ENCODE measurements at regions not wholly inside any gene's neighbourhood (a gene's known extent, or its start where the extent isn't known, plus 50 kb on each side); places are given as distances from the start of the nearest gene placed in this dataset.

DNA sequence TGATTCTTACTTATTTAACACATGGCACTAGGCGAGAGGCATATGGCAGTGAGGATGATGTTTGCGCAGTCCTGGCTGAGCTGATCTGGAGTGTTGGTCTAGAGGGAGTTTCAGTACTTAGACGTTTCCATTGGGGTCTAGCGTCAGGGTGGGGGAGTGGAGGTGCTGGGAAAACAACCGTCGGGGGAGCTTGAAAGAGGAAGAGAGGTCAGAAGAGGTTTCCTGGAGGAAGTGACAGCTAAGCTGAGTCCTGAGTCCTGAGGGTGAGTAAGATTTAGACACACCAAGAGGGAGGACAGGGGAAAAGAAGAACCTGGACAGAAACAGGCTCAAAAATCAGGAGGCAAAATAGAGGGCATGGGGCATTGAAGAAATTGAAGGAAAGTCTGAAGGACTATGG is 81.4 kb downstream of the ALOX5AP start:
- peaks cover 3% of the 10 kb centered on the region for H3K27me3 Mint-ChIP-seq (ENCODE audit: low read depth, poor library complexity)
- TF ChIP-seq, protein P1, sequence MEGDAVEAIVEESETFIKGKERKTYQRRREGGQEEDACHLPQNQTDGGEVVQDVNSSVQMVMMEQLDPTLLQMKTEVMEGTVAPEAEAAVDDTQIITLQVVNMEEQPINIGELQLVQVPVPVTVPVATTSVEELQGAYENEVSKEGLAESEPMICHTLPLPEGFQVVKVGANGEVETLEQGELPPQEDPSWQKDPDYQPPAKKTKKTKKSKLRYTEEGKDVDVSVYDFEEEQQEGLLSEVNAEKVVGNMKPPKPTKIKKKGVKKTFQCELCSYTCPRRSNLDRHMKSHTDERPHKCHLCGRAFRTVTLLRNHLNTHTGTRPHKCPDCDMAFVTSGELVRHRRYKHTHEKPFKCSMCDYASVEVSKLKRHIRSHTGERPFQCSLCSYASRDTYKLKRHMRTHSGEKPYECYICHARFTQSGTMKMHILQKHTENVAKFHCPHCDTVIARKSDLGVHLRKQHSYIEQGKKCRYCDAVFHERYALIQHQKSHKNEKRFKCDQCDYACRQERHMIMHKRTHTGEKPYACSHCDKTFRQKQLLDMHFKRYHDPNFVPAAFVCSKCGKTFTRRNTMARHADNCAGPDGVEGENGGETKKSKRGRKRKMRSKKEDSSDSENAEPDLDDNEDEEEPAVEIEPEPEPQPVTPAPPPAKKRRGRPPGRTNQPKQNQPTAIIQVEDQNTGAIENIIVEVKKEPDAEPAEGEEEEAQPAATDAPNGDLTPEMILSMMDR (IDR thresholded peaks at IDR 0.05) = no peak
- no peak for DNase-seq
- H3K9me3 Mint-ChIP-seq = no peaks in the 10 kb centered on the region
- H3K27ac Mint-ChIP-seq = peak overlapping the region; percentile 78
- peaks cover 31% of the 10 kb centered on the region for H3K4me1 Mint-ChIP-seq
- no peaks in the 10 kb centered on the region for H3K36me3 Mint-ChIP-seq (ENCODE audit: low read depth)
- peak overlapping the region; percentile 33 for H3K4me3 Mint-ChIP-seq

DNA sequence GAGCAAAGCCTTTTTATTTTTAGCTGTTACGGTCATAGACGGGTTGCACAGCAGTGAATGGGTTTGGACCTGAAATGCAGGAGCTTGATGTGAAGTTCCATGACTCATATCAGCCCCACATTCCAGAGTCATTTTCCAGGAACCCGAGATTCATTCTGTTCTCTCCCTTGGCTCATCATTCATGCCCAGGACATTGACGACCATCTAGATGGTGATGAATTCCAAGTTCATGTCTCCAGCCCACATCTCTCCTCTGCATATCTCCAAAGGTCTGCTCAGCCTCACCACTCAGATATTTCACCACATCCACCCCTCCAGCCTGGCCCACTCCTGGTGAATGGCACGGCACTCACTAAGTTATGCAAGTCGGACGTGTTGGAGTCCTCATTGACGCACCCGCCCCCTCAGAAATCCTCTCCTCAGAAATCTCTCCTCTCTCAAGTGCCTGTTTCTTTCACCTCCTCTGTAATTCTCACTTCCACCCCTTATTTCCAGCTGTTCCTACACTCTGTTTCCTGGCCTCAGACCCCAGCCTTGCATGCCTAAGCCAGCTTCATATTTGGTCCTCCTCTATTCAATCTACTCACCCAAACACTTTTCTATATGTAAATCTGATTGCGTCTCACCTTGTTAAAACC is 83.1 kb downstream of the ALOX5AP start:
- TF ChIP-seq, protein P1 (IDR thresholded peaks at IDR 0.05) = no peak
- peaks cover 6% of the 10 kb centered on the region for H3K27me3 Mint-ChIP-seq (ENCODE audit: low read depth, poor library complexity)
- peaks cover 38% of the 10 kb centered on the region for H3K4me1 Mint-ChIP-seq
- H3K36me3 Mint-ChIP-seq (ENCODE audit: low read depth) = no peaks in the 10 kb centered on the region
- no peak overlapping the region for H3K4me3 Mint-ChIP-seq
- H3K27ac Mint-ChIP-seq = peak overlapping the region; percentile 30
- DNase-seq = no peak
- no peaks in the 10 kb centered on the region for H3K9me3 Mint-ChIP-seq

DNA sequence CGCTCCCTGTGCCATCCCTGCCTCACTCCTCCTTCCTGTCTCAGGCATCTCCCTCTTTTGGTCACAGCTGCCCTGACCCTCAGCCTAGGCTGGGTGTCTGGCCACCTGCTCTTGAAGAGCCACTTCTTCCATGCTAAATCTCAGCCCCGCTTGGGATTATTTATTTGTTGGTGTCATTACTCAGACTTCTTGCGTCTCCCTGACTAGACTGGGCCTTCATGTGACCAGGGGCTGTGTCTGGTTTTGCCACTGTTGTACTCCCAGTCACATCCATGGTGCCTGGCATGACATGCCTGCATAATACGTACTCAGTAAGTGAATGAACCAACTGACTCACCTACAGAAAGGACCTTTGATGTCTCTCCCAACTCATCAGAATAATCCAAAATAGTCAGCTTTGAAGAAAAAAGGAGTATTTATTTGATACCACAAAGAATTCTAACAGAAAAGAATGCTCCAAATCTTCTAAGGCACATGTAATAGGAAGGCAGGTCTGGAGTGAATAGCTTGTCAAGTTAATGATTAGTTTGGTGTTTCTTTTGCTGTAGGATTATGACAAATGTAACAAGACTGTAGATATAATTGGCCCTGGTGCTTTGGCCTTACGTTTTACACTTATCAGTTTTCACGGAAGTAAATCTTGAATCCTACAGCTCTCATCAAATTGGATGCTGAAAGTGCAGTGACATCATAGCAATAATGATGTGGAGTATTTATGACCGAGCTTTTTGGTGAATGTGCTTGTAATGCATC is 84.0 kb downstream of the ALOX5AP start:
- H3K4me1 Mint-ChIP-seq = peaks cover 44% of the 10 kb centered on the region
- DNase-seq = no peak
- H3K4me3 Mint-ChIP-seq = no peak overlapping the region

DNA sequence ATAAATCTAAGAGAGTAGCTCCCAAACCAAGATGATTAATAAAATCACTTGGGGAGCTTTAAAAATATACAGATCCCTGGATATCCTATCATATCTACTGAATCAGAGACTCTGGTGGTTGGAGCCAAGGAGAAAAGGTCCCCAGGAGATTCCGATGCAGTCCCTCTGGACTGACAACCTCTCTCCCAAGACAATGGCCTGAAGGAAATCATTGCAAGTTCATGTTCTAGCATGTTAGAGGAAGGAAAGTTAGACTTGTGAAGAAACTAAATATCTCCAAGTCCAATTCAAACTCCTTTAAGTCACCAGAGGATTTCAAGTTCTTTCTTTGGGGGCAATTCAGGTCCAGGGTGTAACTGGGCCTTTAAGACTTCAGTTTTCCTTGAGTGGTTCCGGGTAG is 84.7 kb upstream of the MEDAG start:
- DNase-seq = no peak
- Mint-ChIP-seq H3K4me1 (peaks cover 49% of the 10 kb centered on the region), H3K27ac (no peak overlapping the region), H3K9me3 (no peaks in the 10 kb centered on the region), H3K36me3 (ENCODE audit: low read depth) (no peaks in the 10 kb centered on the region), H3K4me3 (no peak overlapping the region), H3K27me3 (ENCODE audit: low read depth, poor library complexity) (peaks cover 6% of the 10 kb centered on the region)
- TF ChIP-seq, protein P1 (IDR thresholded peaks at IDR 0.05) = no peak

More for the DNA sequence above, 84.0 kb downstream of the ALOX5AP start:
- peaks cover 6% of the 10 kb centered on the region for H3K27me3 Mint-ChIP-seq (ENCODE audit: low read depth, poor library complexity)
- TF ChIP-seq, protein P1 (IDR thresholded peaks at IDR 0.05) = no peak
- H3K27ac Mint-ChIP-seq = no peak overlapping the region
- no peaks in the 10 kb centered on the region for H3K36me3 Mint-ChIP-seq (ENCODE audit: low read depth)
- no peaks in the 10 kb centered on the region for H3K9me3 Mint-ChIP-seq

DNA sequence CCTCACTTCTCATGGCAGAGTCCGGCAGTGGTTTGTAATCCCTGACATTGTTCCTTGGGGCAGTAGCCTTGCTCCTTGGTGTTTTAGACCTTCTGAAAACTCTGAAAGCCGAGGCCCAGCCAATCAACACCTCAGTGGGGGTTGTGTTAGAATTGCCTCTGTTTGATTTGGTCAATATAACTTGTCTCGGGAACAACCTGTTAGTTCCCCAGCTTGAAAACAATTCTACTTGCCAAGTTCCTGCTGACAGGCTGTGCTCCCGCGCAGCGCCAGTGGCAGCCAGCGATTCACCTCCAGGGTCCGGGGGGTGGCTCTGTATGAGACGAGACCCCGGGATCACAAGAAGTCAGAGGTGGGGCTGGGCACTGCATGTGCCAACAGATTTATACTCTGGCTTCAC is 81.4 kb upstream of the MEDAG start:
- Mint-ChIP-seq H3K4me3 (peak overlapping the region; percentile 5), H3K27me3 (ENCODE audit: low read depth, poor library complexity) (peaks cover 11% of the 10 kb centered on the region), H3K36me3 (ENCODE audit: low read depth) (peaks cover 4% of the 10 kb centered on the region), H3K4me1 (peaks cover 27% of the 10 kb centered on the region), H3K27ac (no peak overlapping the region), H3K9me3 (peaks cover 11% of the 10 kb centered on the region)
- TF ChIP-seq, protein P1 (IDR thresholded peaks at IDR 0.05) = no peak
- no peak for DNase-seq
